Gastrocnemius medialis (tissue), 4 donors: ENCODE measurements at regions not wholly inside any gene's neighbourhood (a gene's known extent, or its start where the extent isn't known, plus 50 kb on each side); places are given as distances from the start of the nearest gene placed in this dataset.
A peak's percentile ranks its signal among the peaks of the same experiment; 100 is the strongest.
"Not testable (repeated sequence)": the region's sequence is repeated elsewhere in the genome, so short reads cannot be mapped to it uniquely, and the experiment has no call there.

Experiments used
- ATAC-seq, 2 donors: fragments of 150-250 bp; one replicate each; pipeline ENCODE4 v1.9.1; 2016
- DNase-seq, 2 donors: peaks; one replicate each; pipeline ENCODE4 v3.0.0-alpha.2; 2019
- H3K27ac ChIP-seq, 4 donors: fragments of 200-600 bp; sonication (generic); 1 replicate in 1 of 4; 2 replicates in 3 of 4; pipeline ENCODE4 v1.5.1; 2016 to 2018; ENCODE audit warnings: mild to moderate bottlenecking in 2 of 4, moderate library complexity in 1 of 4
- H3K27me3 ChIP-seq, 3 donors: fragments of 200-600 bp; sonication (generic) in 2 of 3; 1 replicate in 1 of 3; 2 replicates in 2 of 3; pipeline versions ENCODE4 v1.5.1 to v1.6.0; 2016 to 2019; ENCODE audit warnings: mild to moderate bottlenecking in 1 of 3, moderate library complexity in 1 of 3
- H3K36me3 ChIP-seq, 2 donors: fragments of 200-600 bp; sonication (generic) in 1 of 2; one replicate each; pipeline ENCODE4 v1.5.1; 2017 to 2018
- H3K4me1 ChIP-seq, 2 donors: fragments of 200-600 bp; sonication (generic) in 1 of 2; one replicate each; pipeline ENCODE4 v1.5.1; 2016 to 2017; ENCODE audit warnings: mild to moderate bottlenecking in 2 of 2
- H3K4me3 ChIP-seq, 4 donors: fragments of 200-600 bp; sonication (generic) in 3 of 4; 1 replicate in 1 of 4; 2 replicates in 3 of 4; pipeline ENCODE4 v1.5.1; 2016 to 2019; ENCODE audit warnings: mild to moderate bottlenecking in 2 of 4
- H3K9me3 ChIP-seq, 3 donors: fragments of 200-600 bp; sonication (generic) in 2 of 3; 1 replicate in 1 of 3; 2 replicates in 2 of 3; pipeline ENCODE4 v1.5.1; 2016 to 2019
- CTCF ChIP-seq, 5 experiments: fragments of 450-650 bp in 3 of 5; fragments of 200-600 bp in 2 of 5; sonication (generic) in 2 of 5; IDR thresholded peaks in 4 of 5; conservative IDR thresholded peaks in 1 of 5; 1 replicate in 4 of 5; 2 replicates in 1 of 5; pipeline ENCODE4 v1.5.1; 2016 to 2019; ENCODE audit warnings: antibody characterized with exemption in 5 of 5, mild to moderate bottlenecking in 3 of 5, moderate library complexity in 3 of 5
- POLR2A ChIP-seq, 2 donors: fragments of 450-650 bp; IDR thresholded peaks; one replicate each; pipeline ENCODE4 v1.6.1; 2017; ENCODE audit warnings: antibody characterized with exemption in 2 of 2, mild to moderate bottlenecking in 2 of 2, moderate library complexity in 2 of 2
- in situ Hi-C, 4 donors: fragments of 200-750 bp; cut with MboI; loops; one replicate each; pipeline versions ENCODE4 v1.15.0 to v1.8.0; 2017; ENCODE audit warnings: low sequenced_read_pairs in 4 of 4
- intact Hi-C: fragments of 100-400 bp; cut with DNase I; formaldehyde crosslinking; loops from one replicate; pipeline ENCODE4 v1.15.1; 2023; ENCODE audit warnings: low total_unique reads

DNA sequence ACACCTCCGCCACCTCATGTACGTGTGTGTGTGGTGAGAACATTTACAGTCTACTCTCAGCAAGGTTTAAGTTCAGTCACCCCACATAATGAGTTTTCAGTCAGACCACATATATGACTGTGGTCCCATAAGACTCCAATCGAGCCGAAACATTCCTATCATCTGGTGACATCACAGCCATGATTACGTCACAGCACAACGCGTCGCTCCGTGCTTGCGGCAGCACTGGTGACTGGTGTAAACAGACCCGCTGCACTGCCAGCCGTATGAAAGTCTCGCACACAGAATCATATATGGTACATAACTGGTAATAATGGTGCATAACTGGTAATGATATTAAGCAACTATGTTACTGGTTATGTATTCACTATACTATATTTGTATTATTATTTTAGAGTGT, 150.7 kb downstream of the DLL1 start:
- Histone ChIP-seq H3K27ac (no peak overlapping the region), H3K27me3 (no peaks in the 10 kb centered on the region), H3K9me3 (no peaks in the 10 kb centered on the region), H3K36me3 (no peaks in the 10 kb centered on the region), H3K4me1 (peaks cover 8 to 9% of the 10 kb centered on the region in 2 donors), H3K4me3 (no peak overlapping the region)
- intact Hi-C loops (no loop called here), in situ Hi-C loops (no loop called here)
- no peak for TF ChIP-seq POLR2A (IDR thresholded peaks at IDR 0.05)
- DNase-seq = peak in 1 of 2 donors; percentile 2
- no peak for ATAC-seq

- no peaks in the 10 kb centered on the region for H3K27me3 ChIP-seq
- no peak for ATAC-seq
- intact Hi-C loops = no loop called here
- H3K36me3 ChIP-seq = no peaks in the 10 kb centered on the region
- H3K4me3 ChIP-seq = no peak overlapping the region
- no peaks in the 10 kb centered on the region for H3K9me3 ChIP-seq
- peak in 1 of 2 donors; percentile 7 for DNase-seq
- in situ Hi-C loops = no loop called here
- H3K4me1 ChIP-seq = peaks cover 8 to 9% of the 10 kb centered on the region in 2 donors
- no peak for TF ChIP-seq POLR2A (IDR thresholded peaks at IDR 0.05)
- no peak for TF ChIP-seq CTCF (IDR thresholded peaks at IDR 0.05 in 4 of 5, conservative IDR thresholded peaks at IDR 0.05 in 1 of 5)
- no peak overlapping the region for H3K27ac ChIP-seq
These were observed 151.3 kb downstream of the DLL1 start for GRCh38 chr6:170139531-170139930.

GRCh38 chr6:170139046-170139445, 151.8 kb downstream of the DLL1 start:
- H3K9me3 ChIP-seq, H3K27ac ChIP-seq, in situ Hi-C loops, H3K27me3 ChIP-seq, ATAC-seq, intact Hi-C loops, H3K36me3 ChIP-seq, H3K4me3 ChIP-seq: not testable (repeated sequence)
- peaks cover 9 to 11% of the 10 kb centered on the region in 2 donors for H3K4me1 ChIP-seq
- DNase-seq = peak in 1 of 2 donors; percentile 3

GRCh38 chr6:170137911-170138910, 152.7 kb downstream of the DLL1 start:
- no peaks in the 10 kb centered on the region for H3K9me3 ChIP-seq
- no peaks in the 10 kb centered on the region for H3K27me3 ChIP-seq
- TF ChIP-seq POLR2A (IDR thresholded peaks at IDR 0.05) (no peak), CTCF (IDR thresholded peaks at IDR 0.05 in 4 of 5, conservative IDR thresholded peaks at IDR 0.05 in 1 of 5) (no peak)
- no peaks in the 10 kb centered on the region for H3K36me3 ChIP-seq
- peak overlapping the region; percentile 68 to 85 (median 78) for H3K27ac ChIP-seq
- in situ Hi-C loops (no loop called here), intact Hi-C loops (no loop called here)
- DNase-seq (no peak), ATAC-seq (peak in 1 of 2 donors; percentile 21)
- H3K4me1 ChIP-seq = peaks cover 16 to 17% of the 10 kb centered on the region in 2 donors
- H3K4me3 ChIP-seq = peak overlapping the region in 3 of 4 donors; percentile 5 to 33 (median 9)

DNA sequence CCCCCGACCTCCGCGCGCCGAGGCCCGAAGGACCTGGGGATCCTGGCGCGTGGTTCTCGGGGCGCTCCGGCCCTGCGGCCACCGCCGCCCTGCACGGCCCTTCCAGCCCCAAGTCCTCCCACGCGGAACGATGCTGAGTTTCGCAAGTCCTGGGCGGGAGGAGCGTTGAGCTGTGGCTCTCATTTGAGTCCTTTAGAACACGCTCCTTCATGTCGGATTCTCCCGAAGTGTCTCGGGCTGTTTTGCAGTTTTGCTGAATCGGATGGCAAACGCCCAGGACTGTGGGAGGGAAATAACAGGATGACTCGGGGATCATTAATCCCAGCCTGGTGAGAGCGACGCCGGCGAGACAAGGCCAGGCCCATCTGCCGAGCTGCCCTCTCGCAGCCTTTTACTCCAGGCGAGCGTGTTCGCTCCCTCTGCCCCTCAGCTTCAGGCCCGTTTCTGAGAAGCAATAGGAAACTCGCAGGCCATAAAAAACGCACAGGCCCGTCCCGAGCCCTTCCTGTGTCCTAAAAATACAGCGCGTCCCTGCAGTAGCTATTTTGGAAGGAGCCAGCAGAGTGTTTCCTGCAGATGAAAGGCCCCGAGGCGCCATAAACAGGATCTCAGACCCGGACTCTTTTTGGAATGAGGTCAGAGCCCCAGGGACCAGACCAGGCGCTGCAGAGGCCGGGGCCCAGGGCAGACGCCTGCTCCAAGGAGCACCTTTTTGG, 153.5 kb downstream of the DLL1 start:
- in situ Hi-C loops = no loop called here
- Histone ChIP-seq H3K4me3 (peak overlapping the region in 3 of 4 donors; percentile 5 to 33 (median 9)), H3K27me3 (no peaks in the 10 kb centered on the region), H3K36me3 (no peaks in the 10 kb centered on the region), H3K9me3 (no peaks in the 10 kb centered on the region), H3K4me1 (peaks cover 16 to 17% of the 10 kb centered on the region in 2 donors), H3K27ac (peak overlapping the region; percentile 68 to 85 (median 78))
- peak; percentile 13 to 52 for TF ChIP-seq POLR2A (IDR thresholded peaks at IDR 0.05)
- TF ChIP-seq CTCF (IDR thresholded peaks at IDR 0.05 in 4 of 5, conservative IDR thresholded peaks at IDR 0.05 in 1 of 5) = no peak
- ATAC-seq = peak; percentile 80 to 81
- DNase-seq = peak; percentile 40 to 44
- intact Hi-C loops = no loop called here
